ENCODE measurements at regions not wholly inside any gene's neighbourhood (a gene's known extent, or its start where the extent isn't known, plus 50 kb on each side); places are given as distances from the start of the nearest gene placed in this dataset.

DNA sequence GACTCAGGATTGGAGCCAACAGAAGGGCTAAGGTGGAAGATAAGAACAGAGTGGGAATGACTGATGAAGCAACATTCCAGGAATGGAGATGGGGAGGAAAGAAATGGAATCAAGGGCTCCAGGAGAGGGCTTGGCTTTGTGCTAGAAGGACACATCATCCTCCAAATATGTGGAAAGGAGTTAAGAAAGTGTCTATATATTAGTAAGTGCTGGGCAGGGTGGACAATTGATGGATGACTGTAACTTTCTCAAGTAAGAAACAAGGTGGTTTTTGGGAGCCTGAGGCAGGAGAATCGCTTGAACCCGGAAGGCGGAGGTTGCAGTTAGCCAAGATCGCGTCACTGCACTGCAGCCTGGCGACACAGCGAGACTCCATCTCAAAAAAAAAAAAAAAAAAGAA is 71.6 kb upstream of the NFKB1 start:
- H3K36me3 ChIP-seq (replicated peaks; ENCODE audit: control insufficient read depth, insufficient read depth, low read length), result no peaks in the 10 kb centered on the region
- no peak for DNase-seq
- no peak overlapping the region for H3K4me3 ChIP-seq (ENCODE audit: insufficient read depth, low read depth, low read length)
- no peaks in the 10 kb centered on the region for H3K27me3 ChIP-seq (ENCODE audit: control insufficient read depth, insufficient read depth, low read length)

DNA sequence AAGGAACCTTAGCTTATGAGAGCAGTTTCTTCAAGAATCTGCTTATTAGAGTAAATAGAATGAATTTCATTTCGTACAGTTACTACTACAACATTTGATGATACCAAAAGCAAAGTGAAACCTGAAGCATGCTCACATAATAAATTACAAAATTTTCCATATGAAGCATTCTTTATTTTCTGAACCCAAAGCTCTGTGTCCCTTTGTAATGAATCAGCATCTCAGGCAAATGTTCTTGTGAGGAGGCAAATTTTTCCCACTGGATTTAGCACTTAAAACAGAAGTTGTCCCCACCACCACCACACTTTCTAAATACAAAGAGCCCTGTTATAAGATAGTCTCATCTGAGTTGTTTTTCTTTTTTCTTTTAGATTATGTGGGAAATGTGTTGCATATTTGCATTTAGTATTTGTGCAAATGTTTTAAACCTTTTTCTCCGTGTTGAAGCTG is 70.7 kb upstream of the NFKB1 start:
- Histone ChIP-seq H3K36me3 (replicated peaks; ENCODE audit: control insufficient read depth, insufficient read depth, low read length) (no peaks in the 10 kb centered on the region), H3K27me3 (ENCODE audit: control insufficient read depth, insufficient read depth, low read length) (no peaks in the 10 kb centered on the region), H3K4me3 (ENCODE audit: insufficient read depth, low read depth, low read length) (peak overlapping the region; percentile 30)
- no peak for DNase-seq

DNA sequence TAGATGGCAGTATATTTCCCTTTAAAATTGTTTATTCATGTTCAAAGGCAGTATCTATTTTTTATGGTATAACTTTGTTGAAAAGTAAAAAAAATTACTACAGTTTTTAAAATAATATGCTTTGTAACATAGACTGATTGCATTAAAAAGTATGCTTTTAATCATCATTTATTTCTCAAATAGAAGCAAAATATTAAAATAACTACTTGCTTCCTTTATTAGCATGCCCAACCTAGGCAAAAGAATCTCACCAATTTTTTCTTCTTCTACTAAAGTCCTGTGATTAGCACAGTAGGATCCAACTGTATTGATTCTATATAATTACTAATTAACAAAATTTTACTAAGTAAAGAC is 69.6 kb upstream of the NFKB1 start:
- no peak for DNase-seq
- Histone ChIP-seq H3K4me3 (ENCODE audit: insufficient read depth, low read depth, low read length) (no peak overlapping the region), H3K36me3 (replicated peaks; ENCODE audit: control insufficient read depth, insufficient read depth, low read length) (no peaks in the 10 kb centered on the region), H3K27me3 (ENCODE audit: control insufficient read depth, insufficient read depth, low read length) (no peaks in the 10 kb centered on the region)

DNA sequence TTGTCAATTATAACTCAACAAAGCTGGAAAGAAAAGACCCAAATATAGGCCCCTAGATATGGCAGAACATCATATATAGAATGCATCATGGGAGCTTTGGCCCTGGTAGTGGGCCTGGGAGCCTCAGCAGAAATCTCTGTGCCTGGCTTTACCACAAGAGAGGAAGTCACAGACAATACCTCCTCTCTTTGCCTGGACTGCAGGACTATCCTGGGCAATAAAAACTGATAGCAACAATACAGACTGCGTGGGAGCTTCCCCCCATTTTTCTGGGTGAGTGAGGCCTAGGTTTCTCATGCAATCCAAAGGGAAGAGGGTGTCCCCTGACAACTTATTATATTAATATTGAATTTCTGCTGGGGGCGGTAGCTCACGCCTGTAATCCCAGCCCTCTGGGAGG is 64.0 kb upstream of the NFKB1 start:
- H3K36me3 ChIP-seq (replicated peaks; ENCODE audit: control insufficient read depth, insufficient read depth, low read length), result no peaks in the 10 kb centered on the region
- no peak for DNase-seq
- no peak overlapping the region for H3K4me3 ChIP-seq (ENCODE audit: insufficient read depth, low read depth, low read length)
- H3K27me3 ChIP-seq (ENCODE audit: control insufficient read depth, insufficient read depth, low read length), result no peaks in the 10 kb centered on the region

DNA sequence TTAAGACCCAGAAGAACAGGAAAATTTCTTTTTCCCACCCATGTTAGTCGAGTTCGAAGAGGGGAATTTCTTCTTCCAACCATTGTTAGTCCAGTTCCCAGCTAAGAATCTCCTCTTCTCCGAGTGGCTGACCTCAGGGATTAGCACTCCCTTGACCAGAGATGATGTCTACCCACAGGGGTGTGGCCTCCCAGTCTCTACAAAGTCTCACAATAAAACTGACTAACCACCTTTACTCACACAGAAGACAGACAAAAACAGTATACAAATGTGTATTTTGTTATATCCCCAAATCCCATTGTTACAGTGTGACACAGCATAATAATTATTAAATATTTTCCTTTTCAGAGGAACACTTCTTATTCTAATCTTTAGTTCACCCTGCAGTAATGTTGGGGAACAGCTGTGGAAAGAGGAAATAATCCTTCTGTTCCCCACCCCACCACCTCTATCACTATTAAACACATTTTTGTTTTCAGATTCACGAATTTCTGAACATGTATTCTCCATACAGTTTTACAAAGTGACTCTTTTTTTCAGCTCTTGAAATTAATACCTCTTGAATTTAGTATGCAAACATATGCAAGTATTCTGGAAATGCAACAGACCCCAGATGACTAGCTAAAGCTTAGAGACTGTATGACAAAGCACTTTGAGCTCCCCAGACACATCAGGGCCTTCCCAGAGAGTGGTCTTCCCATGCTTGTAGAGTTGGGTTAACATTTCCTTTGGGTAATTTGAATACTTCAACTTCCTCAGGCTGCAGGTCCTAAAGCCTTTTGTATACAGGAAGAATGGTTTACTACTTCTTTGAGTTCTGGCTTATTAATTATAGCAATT is 62.5 kb upstream of the NFKB1 start:
- DNase-seq, result no peak
- Histone ChIP-seq H3K27me3 (ENCODE audit: control insufficient read depth, insufficient read depth, low read length) (no peaks in the 10 kb centered on the region), H3K36me3 (replicated peaks; ENCODE audit: control insufficient read depth, insufficient read depth, low read length) (no peaks in the 10 kb centered on the region), H3K4me3 (ENCODE audit: insufficient read depth, low read depth, low read length) (no peak overlapping the region)

DNA sequence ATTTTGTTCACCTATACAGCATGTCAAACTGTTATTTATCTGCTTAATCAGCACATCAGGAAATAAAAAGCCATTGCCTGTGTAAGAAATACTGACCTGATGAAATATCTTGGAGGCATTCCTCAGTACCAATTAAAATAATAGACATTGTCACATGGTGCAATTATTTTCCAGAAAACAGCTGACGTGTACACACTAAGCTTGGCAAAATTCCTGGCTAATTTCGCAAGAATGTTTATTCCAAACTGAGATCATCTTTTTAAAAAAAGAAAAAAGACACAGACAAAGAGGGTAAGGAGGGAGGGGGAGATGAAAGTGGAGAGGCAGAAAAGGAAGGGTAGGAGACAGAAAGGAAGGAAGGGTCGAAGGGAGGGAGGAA is 61.9 kb upstream of the NFKB1 start:
- no peaks in the 10 kb centered on the region for H3K27me3 ChIP-seq (ENCODE audit: control insufficient read depth, insufficient read depth, low read length)
- H3K36me3 ChIP-seq (replicated peaks; ENCODE audit: control insufficient read depth, insufficient read depth, low read length), result no peaks in the 10 kb centered on the region
- no peak for DNase-seq
- H3K4me3 ChIP-seq (ENCODE audit: insufficient read depth, low read depth, low read length), result no peak overlapping the region

DNA sequence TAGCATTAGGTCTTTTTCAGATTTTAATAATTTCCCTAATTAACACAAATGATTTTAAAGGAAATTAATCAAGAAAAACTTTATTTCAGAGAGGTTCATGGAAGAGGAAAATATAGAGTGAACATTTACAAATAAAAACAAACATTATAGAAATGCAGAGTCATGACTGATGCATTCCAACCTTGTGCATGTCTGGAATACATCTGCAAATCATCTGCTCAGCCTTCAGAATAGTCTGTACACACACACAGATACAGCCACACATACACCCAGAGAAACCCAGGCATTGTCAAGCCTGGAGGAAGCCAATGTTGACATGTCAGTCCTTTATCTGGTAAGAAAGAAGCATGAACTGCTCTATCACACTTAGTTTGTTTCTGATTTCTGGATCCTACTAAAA is 61.3 kb upstream of the NFKB1 start:
- Histone ChIP-seq H3K4me3 (ENCODE audit: insufficient read depth, low read depth, low read length) (no peak overlapping the region), H3K27me3 (ENCODE audit: control insufficient read depth, insufficient read depth, low read length) (no peaks in the 10 kb centered on the region), H3K36me3 (replicated peaks; ENCODE audit: control insufficient read depth, insufficient read depth, low read length) (no peaks in the 10 kb centered on the region)
- no peak for DNase-seq

DNA sequence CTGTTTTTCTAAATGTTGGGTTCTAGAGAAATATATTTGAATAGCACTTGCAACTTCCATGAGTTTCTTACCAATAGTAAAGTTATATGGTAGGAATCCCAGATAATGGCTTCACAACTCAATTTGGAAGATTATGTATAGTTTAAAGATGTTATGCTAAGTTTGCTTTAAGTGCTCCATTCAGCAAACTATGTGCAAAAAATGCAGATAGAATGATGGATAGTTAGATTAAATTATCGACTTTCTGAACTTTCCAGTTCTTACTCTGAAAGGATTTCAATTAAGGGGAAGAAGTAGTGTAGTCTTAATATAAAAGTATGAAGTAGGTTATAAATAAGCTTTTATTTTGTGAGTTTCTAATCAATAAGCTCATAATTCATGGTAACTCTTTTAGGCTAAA is 60.7 kb upstream of the NFKB1 start:
- no peaks in the 10 kb centered on the region for H3K36me3 ChIP-seq (replicated peaks; ENCODE audit: control insufficient read depth, insufficient read depth, low read length)
- H3K4me3 ChIP-seq (ENCODE audit: insufficient read depth, low read depth, low read length), result no peak overlapping the region
- no peak for DNase-seq
- H3K27me3 ChIP-seq (ENCODE audit: control insufficient read depth, insufficient read depth, low read length), result no peaks in the 10 kb centered on the region

DNA sequence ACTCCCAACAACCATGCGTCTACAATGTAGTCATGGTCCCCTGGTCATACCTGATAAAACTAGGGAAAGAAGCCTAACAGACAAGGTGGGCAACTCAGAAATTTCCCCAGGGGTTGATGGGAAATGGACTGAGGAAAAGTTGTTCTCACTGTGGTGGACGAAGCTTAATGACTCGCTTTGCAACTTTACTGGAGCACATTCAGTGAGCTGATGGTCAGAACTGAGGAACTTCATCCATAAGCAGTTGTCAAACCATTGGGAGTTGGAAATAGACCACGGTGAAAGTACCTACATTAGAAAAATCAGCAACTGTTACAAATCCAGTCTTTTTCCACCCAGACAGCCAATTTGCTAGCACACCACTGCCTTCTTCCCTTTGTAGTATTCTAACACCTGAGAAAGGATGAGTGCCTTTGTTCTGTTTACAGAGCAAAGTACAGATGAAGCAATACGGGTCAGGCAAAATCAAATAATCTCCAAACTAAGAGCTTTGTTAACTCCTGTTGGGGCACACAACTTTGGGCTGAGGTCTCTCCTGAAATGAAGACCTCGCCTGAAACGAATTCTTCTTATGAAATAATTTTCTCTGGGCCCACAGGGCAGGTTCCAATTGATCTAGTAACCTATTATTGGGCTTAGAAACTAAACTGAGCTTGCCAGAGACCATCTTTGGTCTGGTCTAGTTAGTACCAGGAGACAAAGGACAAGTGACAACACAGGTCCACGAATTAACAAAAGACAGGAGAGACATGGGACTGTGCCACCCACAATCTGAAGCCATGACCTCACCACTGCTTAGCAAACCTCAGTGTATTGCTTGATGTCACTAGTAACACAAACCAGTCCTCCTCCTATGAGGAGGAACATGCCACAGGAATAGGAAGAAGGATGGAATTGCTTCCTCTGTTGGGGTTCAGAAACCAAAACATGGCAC is 58.9 kb upstream of the NFKB1 start:
- Histone ChIP-seq H3K27me3 (ENCODE audit: control insufficient read depth, insufficient read depth, low read length) (no peaks in the 10 kb centered on the region), H3K4me3 (ENCODE audit: insufficient read depth, low read depth, low read length) (no peak overlapping the region), H3K36me3 (replicated peaks; ENCODE audit: control insufficient read depth, insufficient read depth, low read length) (no peaks in the 10 kb centered on the region)
- no peak for DNase-seq

DNA sequence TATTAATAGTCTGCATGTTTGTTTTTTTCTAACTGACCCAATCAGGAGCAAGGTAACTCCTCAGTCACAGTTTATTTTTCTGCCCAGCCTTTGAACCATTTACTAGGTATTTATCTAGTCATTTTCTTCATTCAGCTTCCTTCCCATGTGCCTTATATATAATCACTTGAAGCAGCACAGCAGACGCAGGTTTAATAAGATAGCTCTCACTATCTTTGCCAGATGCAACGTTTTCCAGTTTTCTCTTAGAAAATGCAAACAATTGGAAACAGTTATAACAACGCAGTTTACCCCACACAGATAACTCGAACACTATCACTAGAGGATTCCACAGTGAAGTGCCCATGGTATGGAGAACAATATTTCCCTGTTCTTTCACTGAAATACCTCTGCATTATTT is 56.4 kb upstream of the NFKB1 start:
- Histone ChIP-seq H3K36me3 (replicated peaks; ENCODE audit: control insufficient read depth, insufficient read depth, low read length) (no peaks in the 10 kb centered on the region), H3K27me3 (ENCODE audit: control insufficient read depth, insufficient read depth, low read length) (no peaks in the 10 kb centered on the region), H3K4me3 (ENCODE audit: insufficient read depth, low read depth, low read length) (no peak overlapping the region)
- DNase-seq, result no peak

DNA sequence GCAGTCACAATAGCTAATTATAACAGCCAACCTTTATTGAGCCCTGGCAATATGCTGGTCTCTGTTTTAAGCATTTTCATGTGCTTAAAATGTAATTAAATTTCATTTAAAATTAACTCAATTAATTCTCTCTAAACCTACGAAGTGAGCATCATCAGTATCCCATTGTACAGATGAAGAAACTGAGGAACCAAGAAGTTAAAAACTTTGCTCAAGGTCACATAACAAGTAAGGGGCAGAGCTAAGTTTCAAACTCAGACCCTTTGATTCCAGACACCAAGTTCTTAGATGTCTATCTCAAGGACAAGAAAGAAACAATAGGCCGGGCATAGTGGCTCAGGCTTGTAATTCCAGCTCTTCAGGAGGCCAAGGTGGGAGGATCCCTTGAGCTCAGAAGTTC is 55.9 kb upstream of the NFKB1 start:
- DNase-seq, result no peak
- no peak overlapping the region for H3K4me3 ChIP-seq (ENCODE audit: insufficient read depth, low read depth, low read length)
- no peaks in the 10 kb centered on the region for H3K36me3 ChIP-seq (replicated peaks; ENCODE audit: control insufficient read depth, insufficient read depth, low read length)
- H3K27me3 ChIP-seq (ENCODE audit: control insufficient read depth, insufficient read depth, low read length), result no peaks in the 10 kb centered on the region

DNA sequence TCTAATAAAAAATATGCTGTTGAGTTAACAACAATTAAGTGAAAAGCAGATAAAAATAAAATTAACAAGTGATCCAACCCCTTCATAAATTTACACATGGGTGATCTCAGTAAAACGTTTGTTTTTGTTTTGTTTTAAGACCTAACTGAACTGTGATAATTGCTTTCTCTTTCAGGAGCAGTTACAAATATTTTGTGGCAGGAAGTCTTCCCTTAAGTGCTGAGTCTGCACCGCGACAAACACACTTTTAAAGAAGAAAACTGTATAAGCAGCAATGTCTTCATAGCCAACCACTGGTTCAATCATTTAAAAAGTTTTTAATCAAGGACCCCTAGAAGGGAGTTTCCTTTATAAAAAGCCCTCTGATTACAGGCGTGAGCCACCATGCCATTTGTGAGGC is 53.7 kb upstream of the NFKB1 start:
- H3K27me3 ChIP-seq (ENCODE audit: control insufficient read depth, insufficient read depth, low read length), result no peaks in the 10 kb centered on the region
- no peaks in the 10 kb centered on the region for H3K36me3 ChIP-seq (replicated peaks; ENCODE audit: control insufficient read depth, insufficient read depth, low read length)
- no peak overlapping the region for H3K4me3 ChIP-seq (ENCODE audit: insufficient read depth, low read depth, low read length)
- DNase-seq, result no peak

DNA sequence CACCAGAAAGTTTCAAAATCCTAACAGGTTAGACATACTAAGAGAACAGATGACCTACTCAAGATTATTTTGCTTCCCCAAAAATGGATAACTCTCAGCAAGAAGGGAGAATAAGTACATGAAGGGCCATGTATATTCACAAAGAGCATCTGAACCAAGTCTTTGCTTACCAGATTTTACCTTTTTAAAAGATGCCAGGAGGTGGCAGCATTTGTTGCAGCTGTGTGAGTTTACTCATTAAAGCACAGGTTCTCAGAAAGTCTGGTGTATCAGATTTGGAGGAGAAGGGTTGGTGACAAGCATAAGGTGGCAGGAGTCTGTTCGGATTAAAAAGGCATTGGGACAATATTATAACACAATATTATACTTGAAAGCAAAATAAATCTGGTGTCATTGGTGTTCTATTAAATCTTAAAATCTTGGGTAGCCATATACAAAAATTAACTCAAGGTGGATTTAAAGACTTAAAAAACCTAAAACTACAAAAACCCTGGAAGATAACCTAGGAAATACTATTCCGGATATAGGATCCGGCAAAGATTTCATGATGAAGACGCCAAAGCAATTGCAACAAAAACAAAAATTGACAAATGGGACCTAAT is 51.3 kb upstream of the NFKB1 start:
- Histone ChIP-seq H3K27me3 (ENCODE audit: control insufficient read depth, insufficient read depth, low read length) (no peaks in the 10 kb centered on the region), H3K36me3 (replicated peaks; ENCODE audit: control insufficient read depth, insufficient read depth, low read length) (no peaks in the 10 kb centered on the region), H3K4me3 (ENCODE audit: insufficient read depth, low read depth, low read length) (no peak overlapping the region)
- DNase-seq, result peak; percentile 40

DNA sequence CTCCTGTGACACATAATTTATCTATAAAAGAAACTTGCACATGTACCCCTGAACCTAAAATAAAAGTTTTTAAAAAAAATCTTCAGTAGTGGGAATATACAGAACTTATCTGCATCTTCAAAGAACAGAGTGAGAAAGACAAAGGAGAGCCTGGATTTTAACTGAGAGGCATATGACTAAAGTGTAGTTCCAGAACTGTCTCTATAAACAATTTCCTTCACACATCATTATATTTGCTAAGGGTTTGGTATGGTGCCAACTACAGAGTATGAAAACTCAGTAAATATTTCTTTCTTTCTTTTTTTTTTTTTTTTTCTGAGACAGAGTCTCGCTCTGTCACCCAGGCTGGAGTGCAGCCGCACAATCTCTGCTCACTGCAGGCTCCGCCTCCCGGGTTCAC is 49.9 kb upstream of the NFKB1 start:
- Histone ChIP-seq H3K4me3 (ENCODE audit: insufficient read depth, low read depth, low read length) (no peak overlapping the region), H3K27me3 (ENCODE audit: control insufficient read depth, insufficient read depth, low read length) (no peaks in the 10 kb centered on the region), H3K36me3 (replicated peaks; ENCODE audit: control insufficient read depth, insufficient read depth, low read length) (no peaks in the 10 kb centered on the region)
- DNase-seq, result no peak

Measured in H7 (cell line).